Erythroblast (primary cell): ENCODE measurements at regions not wholly inside any gene's neighbourhood (a gene's known extent, or its start where the extent isn't known, plus 50 kb on each side); places are given as distances from the start of the nearest gene placed in this dataset.
"Not testable (repeated sequence)": the region's sequence is repeated elsewhere in the genome, so short reads cannot be mapped to it uniquely, and the experiment has no call there.

Experiments used
- GATA1 ChIP-seq: IDR thresholded peaks from 2 replicates; pipeline ENCODE4 v1.6.1; 2011; ENCODE audit warnings: low read depth, mild to moderate bottlenecking, control low read depth, low read length, moderate library complexity
- POLR2A ChIP-seq: IDR thresholded peaks from 2 replicates; pipeline ENCODE4 v1.6.1; 2011; ENCODE audit warnings: mild to moderate bottlenecking, low read length

DNA sequence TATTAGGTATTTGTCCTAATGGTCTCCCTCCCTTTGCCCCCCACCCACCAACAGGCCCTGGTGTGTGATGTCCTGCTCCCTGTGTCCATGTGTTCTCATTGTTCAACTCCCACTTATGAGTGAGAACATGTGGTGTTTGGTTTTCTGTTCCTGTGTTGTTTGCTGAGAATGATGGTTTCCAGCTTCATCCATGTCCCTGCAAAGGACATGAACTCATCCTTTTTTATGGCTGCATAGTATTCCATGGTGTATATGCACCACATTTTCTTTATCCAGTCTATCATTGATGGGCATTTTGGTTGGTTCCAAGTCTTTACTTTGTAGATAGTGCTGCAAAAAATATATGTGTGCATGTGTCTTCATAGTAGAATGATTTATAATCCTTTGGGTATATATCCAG, 81.4 kb upstream of the ZNF536 start:
- not testable (repeated sequence) for TF ChIP-seq POLR2A, GATA1
